GM12878 (cell line): ENCODE measurements at regions not wholly inside any gene's neighbourhood (a gene's known extent, or its start where the extent isn't known, plus 50 kb on each side); places are given as distances from the start of the nearest gene placed in this dataset.

Experiments
- ATAC-seq: fragments of 200-7000 bp; cut with Tn5 transposase; 3 replicates; pipeline ENCODE4 v1.9.1; 2020; ENCODE audit warnings: mild to moderate bottlenecking, moderate library complexity
- BruUV-seq: library from RNA; stranded (reverse); fragments of 400-500 nt; replicated peaks from 2 replicates; lab custom pipeline; 2021; lab: Mats Ljungman, UMichigan
- CTCF ChIA-PET: fragments of 300-600 bp; sonication (Branson Sonifier 250); formaldehyde crosslinking; extraction: SDS; loops from one replicate; lab custom pipeline; 2021; ENCODE audit warnings: inconsistent platforms; lab: Yijun Ruan, JAX
- POLR2A ChIA-PET: fragments of 350-600 bp; formaldehyde crosslinking; extraction: SDS; loops from one replicate; lab custom pipeline; 2021; ENCODE audit warnings: inconsistent platforms; lab: Charles Lee
- RAD21 ChIA-PET: fragments of 300-600 bp; sonication (Branson Sonifier 250); formaldehyde crosslinking; loops from one replicate; lab custom pipeline; 2023; ENCODE audit warnings: antibody characterized with exemption; ENCODE audit not compliant: unreplicated experiment; lab: Charles Lee
- SMC1A ChIA-PET: fragments of 300-600 bp; sonication (Branson Sonifier 250); formaldehyde crosslinking; loops from one replicate; lab custom pipeline; 2023; ENCODE audit not compliant: unreplicated experiment, uncharacterized antibody; lab: Charles Lee
- DNase-seq: peaks from one replicate; pipeline ENCODE4 v3.0.0-alpha.2; 2011; ENCODE audit warnings: low read depth, low spot score
- FAIRE-seq: peaks from 3 replicates; lab custom pipeline; 2011; peaks lifted over from hg19 to GRCh38; lab: Jason Lieb, UNC
- H2AFZ ChIP-seq: 2 replicates; pipeline ENCODE4 v1.6.0; 2011; ENCODE audit warnings: low read depth, low read length, control low read depth; ENCODE audit not compliant: control insufficient read depth
- H3K27ac ChIP-seq: 2 replicates; pipeline ENCODE4 v1.5.1; 2011; ENCODE audit warnings: control low read depth; ENCODE audit not compliant: control insufficient read depth, insufficient read depth
- H3K27me3 ChIP-seq, 2 experiments: replicated peaks in 1 of 2; 2 replicates each; pipeline versions ENCODE4 v1.6.0 to v1.6.1; 2011; ENCODE audit warnings: low read length in 1 of 2; ENCODE audit not compliant: control insufficient read depth in 2 of 2, insufficient read depth in 2 of 2
- H3K36me3 ChIP-seq, 2 experiments: 2 replicates each; pipeline ENCODE4 v1.5.1; 2011; ENCODE audit warnings: low read length in 1 of 2; ENCODE audit not compliant: control insufficient read depth in 2 of 2, insufficient read depth in 2 of 2
- H3K4me1 ChIP-seq: 2 replicates; pipeline ENCODE4 v1.6.1; 2011; ENCODE audit warnings: mild to moderate bottlenecking, low read length, moderate library complexity, mixed read lengths; ENCODE audit not compliant: control insufficient read depth, insufficient read depth
- H3K4me2 ChIP-seq: 2 replicates; pipeline ENCODE4 v1.6.0; 2011; ENCODE audit warnings: control low read depth; ENCODE audit not compliant: control insufficient read depth, insufficient read depth
- H3K4me3 ChIP-seq: fragments of 200-600 bp; sonication (generic); 2 replicates; pipeline ENCODE4 v1.5.1; 2016
- H3K79me2 ChIP-seq: 2 replicates; pipeline ENCODE4 v1.6.0; 2011; ENCODE audit warnings: low read length; ENCODE audit not compliant: control insufficient read depth, insufficient read depth
- H3K9ac ChIP-seq: 2 replicates; pipeline ENCODE4 v1.8.0; 2011; ENCODE audit warnings: low read length, control low read depth, mixed read lengths; ENCODE audit not compliant: control insufficient read depth, insufficient read depth
- H3K9me3 ChIP-seq: replicated peaks from 3 replicates; pipeline ENCODE4 v1.5.1; 2011; ENCODE audit warnings: mild to moderate bottlenecking, low read length; ENCODE audit not compliant: control insufficient read depth, insufficient read depth
- H4K20me1 ChIP-seq: 2 replicates; pipeline ENCODE4 v1.6.0; 2011; ENCODE audit not compliant: control insufficient read depth, insufficient read depth
- ASH2L ChIP-seq: fragments of 300-600, 200-600 bp; sonication (generic); IDR thresholded peaks from 2 replicates; pipeline ENCODE4 v1.6.1; 2017; ENCODE audit warnings: low read depth, mild to moderate bottlenecking, borderline replicate concordance
- BRCA1 ChIP-seq: IDR thresholded peaks from 2 replicates; pipeline ENCODE4 v1.6.1; 2011; ENCODE audit warnings: low read depth, low read length, improper control_type of control experiment
- ESRRA ChIP-seq: IDR thresholded peaks from 2 replicates; pipeline ENCODE4 v1.6.1; 2012; ENCODE audit warnings: mild to moderate bottlenecking, low read length, improper control_type of control experiment
- GABPA ChIP-seq: IDR thresholded peaks from 2 replicates; pipeline ENCODE4 v1.6.1; 2014; ENCODE audit warnings: antibody characterized with exemption, low read depth, mild to moderate bottlenecking, inconsistent platforms
- HCFC1 ChIP-seq: fragments of 150-350 bp; IDR thresholded peaks from 2 replicates; pipeline ENCODE4 v1.6.1; 2014; ENCODE audit warnings: low read length
- HDGF ChIP-seq: fragments of 450-650 bp; IDR thresholded peaks from 2 replicates; pipeline ENCODE4 v1.6.1; 2016; ENCODE audit warnings: antibody characterized with exemption
- JUND ChIP-seq: IDR thresholded peaks from 2 replicates; pipeline ENCODE4 v1.6.1; 2012; ENCODE audit warnings: low read depth, mild to moderate bottlenecking, low read length, improper control_type of control experiment, moderate library complexity
- POLR2AphosphoS2 ChIP-seq: IDR thresholded peaks from 2 replicates; pipeline ENCODE4 v1.6.1; 2011; ENCODE audit warnings: low read depth, mild to moderate bottlenecking, low read length, improper control_type of control experiment, moderate library complexity
- SREBF2 ChIP-seq: IDR thresholded peaks from 2 replicates; pipeline ENCODE4 v1.6.1; 2012; ENCODE audit warnings: mild to moderate bottlenecking, low read length
- ZNF217 ChIP-seq: fragments of 450-650 bp; IDR thresholded peaks from 2 replicates; pipeline ENCODE4 v1.6.1; 2017; ENCODE audit warnings: antibody characterized with exemption, mild to moderate bottlenecking
- whole genome bisulfite sequencing: methylation state at CpG from one replicate; pipeline ENCODE4 v1.1.6; 2016; ENCODE audit warnings: low lambda C conversion rate; ENCODE audit not compliant: insufficient replicate concordance, insufficient coverage; ENCODE audit errors: missing lambda C conversion rate; 5-methylcytosine and 5-hydroxymethylcytosine counted together
- in situ Hi-C: fragments of 300-500 bp; cut with MboI; formaldehyde crosslinking; loops from 9 replicates; pipeline ENCODE4 v1.14.3; 2018; ENCODE audit warnings: mixed read lengths
- intact Hi-C: fragments of 100-400 bp; cut with micrococcal nuclease; formaldehyde crosslinking; loops from one replicate; pipeline ENCODE4 v1.14.2; 2022; ENCODE audit not compliant: unreplicated experiment
- TF ChIP-seq, protein P1 (sequence below): fragments of 450-650 bp; IDR thresholded peaks from 2 replicates; pipeline ENCODE4 v1.6.1; 2018; ENCODE audit warnings: borderline replicate concordance, mild to moderate bottlenecking; ENCODE audit not compliant: partially characterized antibody

DNA sequence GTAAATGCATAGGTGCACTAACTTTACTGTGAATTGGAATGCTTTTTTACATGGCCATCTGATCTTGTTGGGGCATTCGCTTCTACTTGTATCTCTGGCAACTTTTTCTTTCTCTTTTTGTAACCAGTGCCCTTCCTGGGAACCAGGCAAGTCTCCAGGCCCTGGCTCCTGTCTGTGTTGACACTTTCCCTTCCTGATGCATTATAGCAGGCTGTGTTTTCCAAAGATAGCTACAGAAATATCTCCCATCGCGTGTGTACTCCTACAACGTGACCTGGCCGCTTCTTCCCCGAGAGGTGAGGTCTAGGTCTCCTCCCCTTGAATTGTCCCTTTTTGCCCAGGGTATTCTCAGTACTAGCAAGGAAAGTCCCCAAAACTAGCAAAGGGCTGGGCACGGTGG, 81.1 kb upstream of the SPIN1 start:
- H3K4me2 ChIP-seq, result no peak overlapping the region
- no peaks in the 10 kb centered on the region for H3K9me3 ChIP-seq
- WGBS, result 64% methylated on average over 7 of the region's 7 CpGs
- H3K79me2 ChIP-seq, result no peaks in the 10 kb centered on the region
- no peak for ATAC-seq
- no peak overlapping the region for H3K27ac ChIP-seq
- no peaks in the 10 kb centered on the region for H3K27me3 ChIP-seq
- H3K4me3 ChIP-seq, result no peak overlapping the region
- H3K4me1 ChIP-seq, result no peaks in the 10 kb centered on the region
- FAIRE-seq, result no peak
- ChIA-PET CTCF (no interaction called here), POLR2A (no interaction called here), RAD21 (no interaction called here), SMC1A (no interaction called here)
- no peak for TF ChIP-seq ZNF217
- TF ChIP-seq ESRRA, result no peak
- no peak for TF ChIP-seq ASH2L
- no peak for TF ChIP-seq POLR2AphosphoS2
- no peak for TF ChIP-seq HDGF
- TF ChIP-seq, protein P1, sequence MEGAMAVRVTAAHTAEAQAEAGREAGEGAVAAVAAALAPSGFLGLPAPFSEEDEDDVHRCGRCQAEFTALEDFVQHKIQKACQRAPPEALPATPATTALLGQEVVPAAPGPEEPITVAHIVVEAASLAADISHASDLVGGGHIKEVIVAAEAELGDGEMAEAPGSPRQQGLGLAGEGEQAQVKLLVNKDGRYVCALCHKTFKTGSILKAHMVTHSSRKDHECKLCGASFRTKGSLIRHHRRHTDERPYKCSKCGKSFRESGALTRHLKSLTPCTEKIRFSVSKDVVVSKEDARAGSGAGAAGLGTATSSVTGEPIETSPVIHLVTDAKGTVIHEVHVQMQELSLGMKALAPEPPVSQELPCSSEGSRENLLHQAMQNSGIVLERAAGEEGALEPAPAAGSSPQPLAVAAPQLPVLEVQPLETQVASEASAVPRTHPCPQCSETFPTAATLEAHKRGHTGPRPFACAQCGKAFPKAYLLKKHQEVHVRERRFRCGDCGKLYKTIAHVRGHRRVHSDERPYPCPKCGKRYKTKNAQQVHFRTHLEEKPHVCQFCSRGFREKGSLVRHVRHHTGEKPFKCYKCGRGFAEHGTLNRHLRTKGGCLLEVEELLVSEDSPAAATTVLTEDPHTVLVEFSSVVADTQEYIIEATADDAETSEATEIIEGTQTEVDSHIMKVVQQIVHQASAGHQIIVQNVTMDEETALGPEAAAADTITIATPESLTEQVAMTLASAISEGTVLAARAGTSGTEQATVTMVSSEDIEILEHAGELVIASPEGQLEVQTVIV, result no peak
- TF ChIP-seq GABPA, result no peak
- TF ChIP-seq JUND, result no peak
- TF ChIP-seq BRCA1, result no peak
- TF ChIP-seq HCFC1, result no peak
- TF ChIP-seq SREBF2, result no peak
- no peak for DNase-seq
- no peak overlapping the region for H2AFZ ChIP-seq
- intact Hi-C loops, result loop anchor here (10.0 kb wide), 1 partner anchor 62 kb away; no protein-coding TSS in a partner anchor
- no TSS peak for BruUV-seq
- H3K36me3 ChIP-seq, result no peaks in the 10 kb centered on the region
- in situ Hi-C loops, result no loop called here
- no peaks in the 10 kb centered on the region for H4K20me1 ChIP-seq
- H3K9ac ChIP-seq, result no peak overlapping the region
